A673 (cell line): ENCODE measurements at regions not wholly inside any gene's neighbourhood (a gene's known extent, or its start where the extent isn't known, plus 50 kb on each side); places are given as distances from the start of the nearest gene placed in this dataset.

Source experiments
- CTCF ChIP-seq: fragments of 300-800, 200-600 bp; sonication (generic); conservative IDR thresholded peaks from 2 replicates; pipeline ENCODE4 v1.5.1; 2017; ENCODE audit warnings: low read depth, mild to moderate bottlenecking, antibody characterized with exemption, low read length, moderate library complexity, mixed read lengths
- EZH2 ChIP-seq: fragments of 200-600 bp; sonication (generic); IDR thresholded peaks from 2 replicates; pipeline ENCODE4 v1.6.1; 2017; ENCODE audit warnings: borderline replicate concordance, low read depth, mild to moderate bottlenecking, mixed read lengths, antibody characterized with exemption, low read length; ENCODE audit not compliant: poor library complexity, severe bottlenecking

- TF ChIP-seq EZH2, result no peak
- no peak for TF ChIP-seq CTCF
These were observed 1101.7 kb upstream of the GHITM start for GRCh38 chr10:83037653-83038052.
